Brain pericyte (primary cell): ENCODE measurements at regions not wholly inside any gene's neighbourhood (a gene's known extent, or its start where the extent isn't known, plus 50 kb on each side); places are given as distances from the start of the nearest gene placed in this dataset.
"Not testable (repeated sequence)": the region's sequence is repeated elsewhere in the genome, so short reads cannot be mapped to it uniquely, and the experiment has no call there.

ENCODE experiments used
- DNase-seq: peaks from one replicate; pipeline ENCODE4 v3.0.0-alpha.2; 2012; ENCODE audit warnings: low read depth, low spot score

DNA sequence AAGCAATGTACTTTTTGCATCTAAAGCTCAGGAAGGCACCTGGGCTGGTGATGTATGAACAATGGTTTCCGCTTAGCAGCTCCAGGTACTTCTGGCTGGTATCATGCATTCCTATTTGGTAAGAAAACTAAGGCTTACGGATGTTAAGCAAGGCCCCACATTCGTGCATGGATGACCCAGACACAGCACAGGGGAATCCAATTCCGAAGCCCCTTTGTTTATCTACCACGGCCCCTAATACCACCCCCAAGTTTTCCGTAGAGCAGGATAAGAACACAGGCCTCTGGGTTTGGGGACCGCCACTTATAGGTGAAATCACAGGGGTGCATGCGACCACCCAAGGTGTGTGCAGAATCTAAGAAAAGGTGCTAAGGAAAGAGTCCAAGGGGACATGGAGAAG lies 192.1 kb upstream of the ID2 start:
- no peak for DNase-seq

DNA sequence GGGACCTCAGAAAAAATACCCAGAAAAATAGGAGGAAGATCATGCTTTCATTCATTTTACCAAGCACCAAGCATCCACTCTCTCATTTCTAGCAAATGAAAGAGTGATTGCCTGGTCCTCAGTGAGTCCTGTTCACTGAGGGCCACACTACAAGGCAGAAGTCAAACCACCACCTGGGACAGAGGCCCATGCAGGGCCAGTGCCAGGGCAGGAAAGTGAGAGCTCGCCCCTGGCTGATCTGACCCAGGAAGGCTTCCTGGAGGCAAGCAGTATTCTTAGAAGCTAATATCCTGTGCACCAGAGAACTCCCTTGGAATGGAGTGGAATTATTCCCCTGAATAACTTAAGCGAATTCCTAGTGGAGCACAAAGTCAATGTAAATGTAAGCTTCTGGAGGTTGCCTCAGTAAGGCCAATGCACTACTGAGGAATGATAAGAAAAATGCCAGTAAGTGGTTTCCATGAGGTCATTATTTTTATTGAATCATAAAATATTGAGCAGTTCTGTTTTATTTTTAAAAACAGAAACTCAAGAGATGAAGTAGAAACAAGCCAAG lies 191.6 kb upstream of the ID2 start:
- DNase-seq, result no peak

DNA sequence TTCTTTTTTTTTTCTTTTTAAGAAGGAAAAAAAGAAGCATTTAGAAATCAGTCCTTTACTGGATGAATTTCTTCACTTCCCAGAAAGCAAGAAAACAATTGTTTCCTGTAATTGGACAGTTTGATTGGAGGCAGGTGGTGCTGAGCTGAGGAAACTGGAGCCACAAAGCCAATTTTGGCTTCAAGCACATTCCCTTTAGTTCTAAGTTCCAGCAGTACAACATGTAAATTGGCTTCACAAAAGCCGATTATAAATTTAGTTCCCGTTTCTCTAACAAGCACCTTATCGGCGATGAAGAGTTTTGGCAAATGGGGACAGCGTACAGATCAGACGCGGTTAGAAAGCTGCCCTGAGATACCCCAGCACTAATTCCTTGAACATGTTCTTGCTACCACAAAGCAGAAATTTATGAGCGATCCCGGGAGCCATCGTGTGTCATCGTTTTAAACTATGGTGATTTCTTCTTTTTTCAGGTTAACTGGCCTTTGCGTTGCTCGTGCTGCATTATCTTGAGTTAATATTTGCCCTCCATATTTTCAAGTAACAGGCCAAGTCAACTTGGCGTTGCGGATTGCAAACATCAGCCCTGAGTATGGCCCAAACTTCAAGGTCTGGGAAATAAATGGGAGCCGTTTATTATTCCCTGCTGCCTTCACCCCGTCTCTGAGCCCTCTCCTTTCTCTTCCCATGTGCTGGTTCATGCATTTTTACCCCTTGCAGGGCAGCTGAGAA lies 190.4 kb upstream of the ID2 start:
- no peak for DNase-seq

DNA sequence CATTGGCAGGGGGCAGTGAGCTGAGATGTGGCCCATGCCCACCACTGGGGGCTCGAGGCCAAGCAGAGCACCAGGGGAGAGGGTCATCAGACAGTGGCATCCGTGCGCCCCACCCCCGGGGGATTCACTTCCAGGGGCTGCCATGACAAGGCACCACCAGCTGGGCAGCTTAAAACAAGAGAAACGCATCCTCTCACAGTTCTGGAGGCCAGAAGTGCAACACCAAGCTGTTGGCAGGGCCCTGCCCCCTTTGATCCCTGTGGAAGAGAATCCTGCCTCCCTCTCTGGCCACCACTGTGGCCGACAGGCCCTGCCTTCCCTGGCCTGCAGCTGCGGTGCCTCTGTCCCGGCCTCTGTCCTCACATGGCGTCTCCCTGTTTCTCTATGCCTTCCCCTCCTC lies 187.7 kb upstream of the ID2 start:
- no peak for DNase-seq

DNA sequence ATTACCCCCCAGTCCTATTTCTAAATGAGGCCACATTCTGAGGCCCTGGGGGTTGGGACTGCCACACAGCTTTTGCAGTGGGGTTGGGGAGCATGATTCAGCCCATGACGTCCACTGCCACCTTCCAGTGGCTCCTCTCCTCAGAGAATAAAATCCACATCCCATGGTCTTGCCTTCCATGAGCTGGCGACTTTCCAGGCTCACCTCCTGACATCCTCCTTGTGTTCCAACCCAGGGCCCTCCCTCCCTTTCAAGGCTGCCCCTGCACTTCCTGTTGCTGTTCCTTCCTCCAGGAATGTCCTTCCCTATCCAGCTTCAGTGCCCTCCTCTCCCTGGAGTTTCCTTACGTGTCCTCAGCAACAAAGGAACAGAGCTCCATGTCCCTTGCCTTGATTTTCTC lies 187.3 kb upstream of the ID2 start:
- no peak for DNase-seq

DNA sequence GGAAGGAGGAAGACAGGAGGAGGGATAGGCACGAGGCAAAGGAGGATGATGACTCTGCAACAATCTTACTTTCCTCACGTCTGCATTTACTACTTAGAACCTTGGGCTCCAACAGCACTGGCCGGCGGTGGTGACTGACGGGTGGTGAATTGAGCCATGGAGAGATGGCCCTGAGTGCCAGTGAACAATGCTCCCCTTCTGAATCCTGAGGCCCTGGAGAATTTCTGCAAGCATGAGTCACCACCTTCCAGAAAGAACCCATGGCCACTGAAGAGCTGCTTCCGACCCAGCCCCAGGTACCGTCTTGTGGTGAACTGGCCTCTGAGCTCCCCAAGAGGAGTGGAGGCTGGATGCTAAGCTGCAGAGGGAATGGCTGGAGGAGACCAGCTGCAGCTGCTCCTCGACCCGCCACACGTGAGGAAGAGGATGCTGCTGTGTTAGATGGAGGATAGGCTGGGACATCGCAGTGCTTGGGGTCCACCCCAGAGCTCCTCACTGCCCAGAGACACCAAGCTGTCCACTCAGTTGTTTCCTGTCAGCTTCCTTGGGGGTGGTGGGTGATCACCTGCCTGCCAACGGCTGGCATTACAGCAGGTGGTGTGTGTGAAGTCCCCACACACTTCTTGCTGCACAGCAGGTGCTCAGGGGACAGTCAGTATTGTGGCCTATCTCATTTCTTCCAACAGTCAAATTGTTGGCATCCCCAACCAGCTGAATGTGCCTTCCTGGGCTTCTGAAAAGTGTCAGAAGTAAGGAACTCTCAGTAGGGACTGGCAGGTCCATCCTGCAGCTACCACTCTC lies 186.5 kb upstream of the ID2 start:
- DNase-seq, result no peak

DNA sequence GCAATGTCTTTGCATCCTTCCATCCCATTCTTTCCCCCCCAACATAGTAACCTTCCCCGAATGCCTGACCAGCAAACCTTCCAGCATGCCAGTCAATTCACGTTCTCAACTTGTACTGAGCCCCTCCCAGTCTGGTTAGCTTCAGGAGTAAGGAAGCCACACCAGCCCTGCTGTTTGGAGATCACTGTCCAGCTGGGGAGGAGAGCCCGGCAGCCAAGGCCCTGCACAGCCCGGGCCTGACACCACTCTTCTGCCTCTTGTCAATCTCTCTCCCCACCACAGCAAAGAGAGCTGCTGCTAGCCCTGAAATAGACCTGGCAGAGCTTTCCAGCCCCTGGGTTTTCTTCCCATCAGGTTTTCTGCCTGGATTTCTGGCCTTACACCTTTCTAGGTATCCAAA lies 185.8 kb upstream of the ID2 start:
- no peak for DNase-seq

DNA sequence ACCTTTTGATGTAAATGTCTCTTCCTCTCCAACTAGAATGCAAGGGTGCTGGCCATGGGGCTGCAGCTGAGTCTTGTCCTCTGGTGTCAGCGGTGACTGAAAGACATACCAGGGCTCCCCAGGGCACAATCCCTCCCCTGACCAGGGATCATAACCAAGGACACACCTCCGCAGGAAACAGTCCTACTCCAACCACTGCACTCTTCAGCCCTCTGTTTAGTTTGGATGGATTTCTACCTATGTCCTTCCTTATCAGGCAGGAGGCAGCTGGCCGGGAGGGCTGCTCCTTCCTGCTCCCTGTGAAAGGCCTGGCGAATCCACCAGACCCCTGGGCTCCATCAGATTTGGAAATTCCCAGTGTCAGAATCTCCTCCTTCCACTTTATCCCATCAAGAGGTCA lies 185.2 kb upstream of the ID2 start:
- DNase-seq, result no peak

DNA sequence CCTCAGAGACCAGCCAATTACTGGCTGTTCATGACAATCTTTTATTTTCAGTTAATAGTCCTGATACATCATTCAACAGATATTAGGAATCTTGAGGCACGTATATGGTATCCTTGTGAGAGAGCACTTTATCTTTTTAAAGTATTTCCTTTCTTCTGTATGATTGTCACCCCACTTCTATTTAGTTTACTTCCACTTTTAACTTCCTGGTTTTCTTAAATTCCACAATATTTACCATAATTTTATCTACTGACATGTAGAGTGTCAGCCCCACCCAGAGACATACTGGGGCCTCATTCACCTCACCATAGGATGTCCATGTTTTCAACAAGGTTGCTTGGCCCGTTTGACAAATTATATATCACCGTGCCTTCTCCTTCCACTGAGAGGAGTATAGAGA lies 182.9 kb upstream of the ID2 start:
- DNase-seq, result no peak

DNA sequence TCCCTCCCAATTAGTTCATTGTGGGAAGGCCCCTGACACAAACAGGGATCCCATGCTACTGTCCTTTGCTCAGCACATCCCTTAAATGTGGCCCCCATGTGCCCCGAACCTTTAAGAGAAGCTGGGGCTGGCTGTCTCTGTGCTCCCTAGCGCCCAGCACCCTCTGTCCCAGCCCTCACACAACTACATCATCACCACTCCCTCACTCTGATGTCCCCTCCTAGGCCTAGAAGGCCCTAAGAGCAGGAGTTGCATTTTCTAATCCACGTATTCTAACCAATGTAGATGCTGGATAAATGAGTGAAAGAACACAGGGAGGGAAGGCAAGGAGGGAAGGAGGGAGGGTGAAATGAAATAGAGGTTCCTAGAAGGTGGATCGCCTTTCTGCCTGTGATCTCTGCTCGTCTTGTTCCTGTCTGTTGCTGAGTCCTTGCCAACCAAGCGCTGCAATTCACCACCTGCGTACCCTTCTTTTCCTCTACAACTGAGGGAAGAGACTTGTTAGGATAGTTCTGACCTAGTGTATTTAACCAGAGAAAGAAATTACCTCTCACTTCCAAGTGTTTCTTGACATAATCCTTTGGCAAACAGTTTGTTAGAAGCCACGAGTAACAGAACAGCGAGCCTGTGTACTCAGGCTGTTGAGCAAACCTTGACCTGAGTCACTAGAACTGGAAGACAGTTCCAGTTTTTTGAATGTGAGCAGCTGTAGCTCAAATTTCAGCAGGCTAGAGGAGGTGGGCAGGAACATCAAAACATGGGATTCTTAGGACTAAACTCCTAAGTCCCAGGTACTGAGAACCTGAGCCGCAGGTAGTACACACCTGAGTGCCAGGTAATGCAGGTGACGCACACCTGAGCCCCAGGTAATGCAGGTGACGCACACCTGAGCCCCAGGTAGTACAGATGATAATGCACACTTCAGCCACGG lies 181.5 kb upstream of the ID2 start:
- DNase-seq, result no peak

DNA sequence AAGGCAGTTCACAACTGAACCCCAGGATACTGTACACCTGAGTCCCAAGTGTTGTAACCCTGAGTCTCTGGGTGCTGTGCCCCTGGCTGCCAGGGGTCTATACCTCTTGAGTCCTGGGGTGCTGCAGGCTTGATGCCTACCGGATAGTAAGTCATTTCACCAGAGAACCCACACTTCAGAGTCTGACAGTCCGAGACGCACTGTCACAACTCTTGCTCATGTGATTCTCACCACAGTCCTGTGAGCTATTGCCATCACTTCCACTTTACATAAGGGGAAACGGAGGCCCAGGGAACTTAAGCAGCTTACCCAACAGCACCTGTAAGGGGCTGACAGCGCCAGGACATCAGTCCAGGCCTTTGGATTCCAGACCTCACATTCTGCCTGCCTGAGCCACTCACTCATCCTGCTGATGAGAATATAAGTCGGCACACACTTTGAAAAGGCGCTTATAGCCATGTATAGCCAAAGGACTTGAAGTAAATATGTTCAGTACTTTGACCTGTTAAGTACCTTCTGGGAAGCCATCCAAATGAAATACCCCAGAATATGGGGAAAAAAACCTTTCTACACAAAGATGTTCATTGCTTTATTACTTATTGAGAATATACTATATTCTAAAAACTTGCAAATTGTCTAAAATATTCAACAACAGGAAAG lies 180.7 kb upstream of the ID2 start:
- DNase-seq, result no peak

DNA sequence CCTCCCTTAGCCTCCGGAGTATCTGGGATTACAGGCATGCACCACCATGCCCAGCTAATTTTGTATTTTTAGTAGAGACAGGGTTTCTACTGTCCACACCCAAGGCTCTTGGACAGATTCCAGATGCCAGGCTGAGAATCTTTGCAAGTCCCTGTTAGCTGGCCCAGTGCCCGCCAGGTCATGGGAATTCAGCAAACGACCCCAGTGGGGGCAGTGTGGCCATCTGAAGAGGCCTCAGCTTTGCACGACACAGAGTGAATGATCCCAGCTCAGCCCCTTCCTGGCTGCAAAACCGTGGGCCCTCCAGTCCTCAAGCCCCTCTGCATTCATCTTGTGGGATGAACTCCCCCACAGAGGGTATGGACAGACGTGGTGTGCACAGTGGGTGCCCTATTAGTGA lies 179.5 kb upstream of the ID2 start:
- no peak for DNase-seq

DNA sequence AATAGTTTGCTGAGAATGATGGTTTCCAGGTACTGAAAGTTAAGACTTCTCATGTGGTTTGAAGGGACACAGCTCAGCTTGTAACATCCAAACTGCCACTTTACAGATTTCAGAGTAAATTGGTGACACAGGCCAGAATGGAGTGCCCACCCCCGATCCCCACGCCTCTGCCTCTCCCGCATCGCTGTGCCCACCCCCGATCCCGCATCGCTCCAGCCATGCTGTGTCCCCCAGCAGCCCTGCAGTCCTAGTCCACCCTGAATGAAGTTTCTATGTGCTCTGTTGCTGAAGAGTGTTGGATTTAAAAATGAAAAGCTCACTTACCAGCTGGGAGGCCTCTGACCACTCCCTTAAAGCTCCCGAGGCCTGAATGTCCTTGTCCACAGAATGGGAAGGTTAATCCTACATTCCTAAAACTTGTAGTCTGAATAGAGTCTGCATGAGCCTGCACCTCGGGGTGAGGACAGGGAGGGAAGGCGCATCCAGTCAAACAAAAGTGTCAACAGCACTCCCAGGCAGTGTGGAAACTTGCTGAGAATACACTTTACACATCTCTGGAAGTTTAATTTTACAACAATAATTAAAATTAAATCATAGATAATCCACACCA lies 176.4 kb upstream of the ID2 start:
- no peak for DNase-seq

DNA sequence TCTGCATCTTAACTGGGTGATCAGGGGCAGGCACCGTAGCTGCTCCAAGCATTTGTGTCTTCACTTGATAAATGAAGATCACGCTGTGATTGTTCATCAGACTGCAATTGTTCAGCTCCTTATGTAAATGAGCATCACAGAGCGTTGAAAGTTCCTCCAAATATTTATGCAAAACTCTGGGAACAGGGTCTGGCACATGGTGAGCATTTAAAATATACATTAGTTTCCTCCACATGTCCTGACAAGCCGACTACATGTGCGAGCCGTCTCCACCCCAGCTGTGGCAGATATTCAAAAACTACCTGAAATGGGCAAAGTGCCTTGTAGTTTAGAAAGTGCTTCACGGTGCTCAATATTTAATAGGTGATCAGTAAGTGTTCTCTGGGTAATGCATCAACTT lies 175.1 kb upstream of the ID2 start:
- DNase-seq, result no peak

DNA sequence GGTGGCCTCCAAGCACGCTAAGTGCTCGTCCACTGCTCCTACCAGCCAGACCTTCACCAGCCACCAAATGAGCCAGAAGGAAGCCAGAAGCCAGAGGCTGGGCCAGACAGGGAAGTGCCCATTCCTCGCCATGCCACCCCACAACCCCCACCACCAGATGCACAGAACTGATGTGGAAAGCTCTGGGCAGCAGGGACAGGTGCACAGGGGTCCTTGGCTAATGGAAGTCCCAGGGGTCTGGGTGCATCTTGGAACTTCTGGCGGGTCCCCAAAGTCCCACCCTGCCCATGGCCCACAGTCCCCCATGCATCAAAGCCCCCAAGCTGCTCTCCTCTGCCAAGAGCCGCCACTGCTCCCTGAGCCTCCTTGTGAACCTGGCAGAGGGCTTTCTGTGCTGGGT lies 173.1 kb upstream of the ID2 start:
- no peak for DNase-seq

DNA sequence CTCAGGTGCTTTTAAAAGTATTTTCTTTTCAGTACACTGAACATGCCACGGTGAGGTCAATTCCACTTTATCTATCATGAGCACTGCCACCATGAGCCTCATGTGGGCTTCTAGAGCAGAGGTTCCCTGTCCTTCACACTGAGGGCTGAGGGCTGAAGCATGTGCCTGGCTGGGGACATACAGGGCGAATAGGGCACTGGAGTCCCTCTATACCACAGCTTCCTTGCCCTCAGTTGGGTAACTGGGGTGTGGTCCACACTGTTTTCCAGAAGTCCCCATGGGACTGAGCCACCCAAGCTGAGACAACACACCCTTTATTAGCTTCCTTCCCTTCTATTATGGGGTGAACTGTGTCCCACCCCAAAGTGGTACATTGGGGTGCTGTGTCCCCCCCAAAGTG lies 172.2 kb upstream of the ID2 start:
- no peak for DNase-seq

DNA sequence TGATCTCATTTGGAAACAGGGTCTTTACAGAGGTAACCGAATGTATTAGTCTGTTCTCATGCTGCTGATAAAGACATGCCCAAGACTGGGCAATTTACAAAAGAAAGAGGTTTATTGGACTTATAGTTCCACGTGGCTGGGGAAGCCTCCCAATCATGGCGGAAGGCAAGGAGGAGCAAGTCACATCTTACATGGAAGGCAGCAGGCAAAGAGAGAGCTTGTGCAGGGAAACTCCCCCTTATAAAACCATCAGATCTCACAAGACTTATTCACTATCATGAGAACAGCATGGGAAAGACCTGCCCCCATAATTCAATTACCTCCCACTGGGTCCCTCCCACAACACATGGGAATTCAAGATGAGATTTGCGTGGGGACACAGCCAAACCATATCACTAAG lies 171.8 kb upstream of the ID2 start:
- not testable (repeated sequence) for DNase-seq

DNA sequence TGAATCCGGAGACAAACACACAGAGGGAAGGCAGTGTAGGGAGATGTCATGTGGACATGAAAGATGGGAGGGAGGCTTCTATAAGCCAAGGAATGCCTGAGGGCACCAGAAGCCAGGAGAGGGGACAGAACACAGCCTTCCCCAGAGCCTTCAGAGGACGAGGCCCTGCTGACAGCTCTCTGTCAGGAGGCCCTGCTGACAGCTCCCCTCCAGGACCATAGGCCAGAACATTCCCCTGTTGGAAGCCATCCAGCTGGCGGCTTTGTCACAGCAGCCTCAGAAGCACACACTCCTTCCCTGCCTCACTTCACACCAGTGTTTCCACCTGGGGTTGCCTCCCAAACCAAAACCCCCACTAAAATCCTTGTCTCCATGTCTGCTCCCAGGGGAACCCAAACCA lies 171.3 kb upstream of the ID2 start:
- no peak for DNase-seq

DNA sequence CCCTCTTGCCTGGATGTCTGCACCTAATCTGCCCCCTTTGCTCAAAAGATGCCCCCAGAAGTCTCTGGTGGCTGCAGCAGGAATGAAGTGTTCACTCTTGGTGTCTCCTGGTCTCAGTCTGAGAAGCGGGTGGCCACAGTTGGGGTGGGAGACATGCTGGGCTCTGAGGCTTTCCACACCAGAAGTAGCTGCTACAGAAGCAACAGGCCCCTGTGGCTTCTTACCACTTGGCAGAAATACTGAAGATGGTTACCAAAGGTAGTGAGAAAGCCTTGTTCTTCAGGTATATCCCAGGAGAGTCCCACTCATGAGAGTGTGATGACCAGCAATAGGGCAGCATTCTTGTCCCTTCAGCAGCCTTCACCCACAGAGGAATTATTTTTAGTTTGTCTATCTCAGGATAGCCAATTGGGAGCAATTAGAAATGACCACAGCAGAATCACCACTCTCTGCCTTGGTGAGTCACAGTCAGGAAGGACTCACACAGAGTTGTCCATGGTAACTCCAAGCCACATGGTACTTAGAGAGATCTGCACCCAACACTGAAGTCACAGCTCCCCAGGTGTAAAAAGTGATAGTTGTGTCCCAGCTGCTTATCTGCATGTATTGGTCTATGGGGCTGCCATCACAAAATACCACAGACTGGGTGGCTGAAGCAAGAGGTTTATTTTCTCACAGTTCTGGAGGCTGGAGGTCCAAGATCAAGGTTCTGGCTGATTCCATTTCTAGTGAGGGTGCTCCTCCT lies 169.8 kb upstream of the ID2 start:
- DNase-seq, result no peak

DNA sequence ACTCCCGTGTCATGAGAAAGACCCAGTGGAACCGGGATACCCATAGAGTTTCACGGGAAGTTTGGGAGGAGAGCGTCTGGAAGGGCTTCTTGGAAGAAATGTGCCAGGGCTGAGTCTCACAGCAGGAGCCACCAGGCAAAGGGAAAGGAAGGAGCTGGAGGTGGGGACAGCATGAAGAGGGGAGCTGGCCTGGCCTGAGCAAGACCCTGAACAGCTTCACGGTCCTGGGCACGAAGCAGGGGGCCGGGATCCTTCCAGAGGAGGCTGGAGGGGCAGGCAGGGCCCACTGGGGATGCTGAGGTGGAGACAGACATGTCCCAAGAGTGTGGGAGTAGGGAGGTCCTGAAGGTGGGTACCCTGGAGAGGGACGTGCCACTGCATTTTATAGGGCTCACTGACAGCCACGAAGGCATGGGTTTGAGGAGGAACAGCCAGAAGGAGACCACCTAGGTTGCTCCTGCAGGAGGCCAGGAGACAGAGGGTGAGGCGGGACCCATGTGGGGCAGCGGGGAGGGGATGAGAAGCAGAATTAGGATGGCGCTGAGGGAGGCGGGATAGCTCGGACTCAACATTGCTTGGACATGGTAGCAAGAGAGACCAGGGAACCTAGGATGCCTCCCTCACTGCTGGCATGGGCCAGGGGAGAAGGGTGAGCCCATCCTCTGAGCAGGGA lies 168.1 kb upstream of the ID2 start:
- DNase-seq, result no peak
